ENCODE measurements at regions not wholly inside any gene's neighbourhood (a gene's known extent, or its start where the extent isn't known, plus 50 kb on each side); places are given as distances from the start of the nearest gene placed in this dataset.

DNA sequence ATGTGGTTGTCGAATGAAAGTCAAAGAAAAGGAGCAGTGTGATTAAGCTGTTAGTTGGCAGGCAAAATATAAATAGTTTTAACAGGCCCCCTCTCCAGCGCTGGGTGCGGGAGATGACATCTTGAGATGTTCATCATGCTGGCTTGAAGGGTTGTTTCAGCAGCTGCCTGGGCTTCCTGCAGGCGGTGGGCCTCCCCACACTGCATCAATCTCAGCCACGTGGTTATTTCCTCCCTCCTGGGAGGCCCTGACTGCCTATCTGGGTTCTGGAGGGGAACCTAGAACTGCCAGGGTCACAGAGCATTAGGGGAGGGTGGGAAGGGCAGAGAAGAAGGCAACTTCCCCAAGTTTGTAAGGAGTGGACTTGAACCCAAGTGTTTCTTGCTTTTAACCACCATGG is 173.3 kb upstream of the SYT13 start:
- Histone ChIP-seq H2AFZ (no peak overlapping the region), H3K4me2 (no peak overlapping the region), H3K4me1 (ENCODE audit: insufficient read depth) (no peaks in the 10 kb centered on the region), H3K4me3 (no peak overlapping the region), H3K27ac (ENCODE audit: low read depth) (no peak overlapping the region), H3K9me2 (ENCODE audit: insufficient read depth) (peaks cover 4% of the 10 kb centered on the region; the same call in 1 of the 2 replicates), H3K27me3 (ENCODE audit: insufficient read depth) (no peaks in the 10 kb centered on the region), H3K79me2 (replicated peaks; ENCODE audit: insufficient read depth) (no peaks in the 10 kb centered on the region), H3F3A (replicated peaks; ENCODE audit: low read depth) (no peaks in the 10 kb centered on the region), H3K36me3 (ENCODE audit: insufficient read depth) (no peaks in the 10 kb centered on the region), H4K20me1 (replicated peaks; ENCODE audit: insufficient read depth) (no peaks in the 10 kb centered on the region)
- no peak overlapping the region for H3K4me3 Mint-ChIP-seq
- no peak for DNase-seq (ENCODE audit: low spot score)
- peaks cover 4% of the 10 kb centered on the region for H3K27me3 Mint-ChIP-seq (ENCODE audit: insufficient read depth, low read depth, poor library complexity)
- no peaks in the 10 kb centered on the region; the same call in 2 of the 3 replicates for H3K36me3 Mint-ChIP-seq (ENCODE audit: low read depth)
- no peak for ATAC-seq
- H3K27ac Mint-ChIP-seq, result no peak overlapping the region
- peaks cover 9% of the 10 kb centered on the region; the same call in 1 of the 3 replicates for H3K9me3 Mint-ChIP-seq
- H3K4me1 Mint-ChIP-seq, result no peaks in the 10 kb centered on the region
- TF ChIP-seq, protein P1, sequence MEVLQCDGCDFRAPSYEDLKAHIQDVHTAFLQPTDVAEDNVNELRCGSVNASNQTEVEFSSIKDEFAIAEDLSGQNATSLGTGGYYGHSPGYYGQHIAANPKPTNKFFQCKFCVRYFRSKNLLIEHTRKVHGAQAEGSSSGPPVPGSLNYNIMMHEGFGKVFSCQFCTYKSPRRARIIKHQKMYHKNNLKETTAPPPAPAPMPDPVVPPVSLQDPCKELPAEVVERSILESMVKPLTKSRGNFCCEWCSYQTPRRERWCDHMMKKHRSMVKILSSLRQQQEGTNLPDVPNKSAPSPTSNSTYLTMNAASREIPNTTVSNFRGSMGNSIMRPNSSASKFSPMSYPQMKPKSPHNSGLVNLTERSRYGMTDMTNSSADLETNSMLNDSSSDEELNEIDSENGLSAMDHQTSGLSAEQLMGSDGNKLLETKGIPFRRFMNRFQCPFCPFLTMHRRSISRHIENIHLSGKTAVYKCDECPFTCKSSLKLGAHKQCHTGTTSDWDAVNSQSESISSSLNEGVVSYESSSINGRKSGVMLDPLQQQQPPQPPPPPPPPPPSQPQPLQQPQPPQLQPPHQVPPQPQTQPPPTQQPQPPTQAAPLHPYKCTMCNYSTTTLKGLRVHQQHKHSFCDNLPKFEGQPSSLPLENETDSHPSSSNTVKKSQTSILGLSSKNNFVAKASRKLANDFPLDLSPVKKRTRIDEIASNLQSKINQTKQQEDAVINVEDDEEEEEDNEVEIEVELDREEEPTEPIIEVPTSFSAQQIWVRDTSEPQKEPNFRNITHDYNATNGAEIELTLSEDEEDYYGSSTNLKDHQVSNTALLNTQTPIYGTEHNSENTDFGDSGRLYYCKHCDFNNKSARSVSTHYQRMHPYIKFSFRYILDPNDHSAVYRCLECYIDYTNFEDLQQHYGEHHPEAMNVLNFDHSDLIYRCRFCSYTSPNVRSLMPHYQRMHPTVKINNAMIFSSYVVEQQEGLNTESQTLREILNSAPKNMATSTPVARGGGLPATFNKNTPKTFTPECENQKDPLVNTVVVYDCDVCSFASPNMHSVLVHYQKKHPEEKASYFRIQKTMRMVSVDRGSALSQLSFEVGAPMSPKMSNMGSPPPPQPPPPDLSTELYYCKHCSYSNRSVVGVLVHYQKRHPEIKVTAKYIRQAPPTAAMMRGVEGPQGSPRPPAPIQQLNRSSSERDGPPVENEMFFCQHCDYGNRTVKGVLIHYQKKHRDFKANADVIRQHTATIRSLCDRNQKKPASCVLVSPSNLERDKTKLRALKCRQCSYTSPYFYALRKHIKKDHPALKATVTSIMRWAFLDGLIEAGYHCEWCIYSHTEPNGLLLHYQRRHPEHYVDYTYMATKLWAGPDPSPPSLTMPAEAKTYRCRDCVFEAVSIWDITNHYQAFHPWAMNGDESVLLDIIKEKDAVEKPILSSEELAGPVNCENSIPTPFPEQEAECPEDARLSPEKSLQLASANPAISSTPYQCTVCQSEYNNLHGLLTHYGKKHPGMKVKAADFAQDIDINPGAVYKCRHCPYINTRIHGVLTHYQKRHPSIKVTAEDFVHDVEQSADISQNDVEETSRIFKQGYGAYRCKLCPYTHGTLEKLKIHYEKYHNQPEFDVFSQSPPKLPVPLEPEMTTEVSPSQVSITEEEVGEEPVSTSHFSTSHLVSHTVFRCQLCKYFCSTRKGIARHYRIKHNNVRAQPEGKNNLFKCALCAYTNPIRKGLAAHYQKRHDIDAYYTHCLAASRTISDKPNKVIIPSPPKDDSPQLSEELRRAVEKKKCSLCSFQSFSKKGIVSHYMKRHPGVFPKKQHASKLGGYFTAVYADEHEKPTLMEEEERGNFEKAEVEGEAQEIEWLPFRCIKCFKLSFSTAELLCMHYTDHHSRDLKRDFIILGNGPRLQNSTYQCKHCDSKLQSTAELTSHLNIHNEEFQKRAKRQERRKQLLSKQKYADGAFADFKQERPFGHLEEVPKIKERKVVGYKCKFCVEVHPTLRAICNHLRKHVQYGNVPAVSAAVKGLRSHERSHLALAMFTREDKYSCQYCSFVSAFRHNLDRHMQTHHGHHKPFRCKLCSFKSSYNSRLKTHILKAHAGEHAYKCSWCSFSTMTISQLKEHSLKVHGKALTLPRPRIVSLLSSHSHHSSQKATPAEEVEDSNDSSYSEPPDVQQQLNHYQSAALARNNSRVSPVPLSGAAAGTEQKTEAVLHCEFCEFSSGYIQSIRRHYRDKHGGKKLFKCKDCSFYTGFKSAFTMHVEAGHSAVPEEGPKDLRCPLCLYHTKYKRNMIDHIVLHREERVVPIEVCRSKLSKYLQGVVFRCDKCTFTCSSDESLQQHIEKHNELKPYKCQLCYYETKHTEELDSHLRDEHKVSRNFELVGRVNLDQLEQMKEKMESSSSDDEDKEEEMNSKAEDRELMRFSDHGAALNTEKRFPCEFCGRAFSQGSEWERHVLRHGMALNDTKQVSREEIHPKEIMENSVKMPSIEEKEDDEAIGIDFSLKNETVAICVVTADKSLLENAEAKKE (CRISPR knock-in tag; IDR thresholded peaks at IDR 0.05), result no peak
- TF ChIP-seq NANOG (IDR thresholded peaks at IDR 0.05; ENCODE audit: borderline replicate concordance) (no peak), EZH2 (IDR thresholded peaks at IDR 0.05; ENCODE audit: low read depth, unreplicated experiment) (no peak), JUNB (IDR thresholded peaks at IDR 0.05; ENCODE audit: unreplicated experiment) (no peak), CREB1 (CRISPR knock-in tag; IDR thresholded peaks at IDR 0.05; ENCODE audit: low read depth) (no peak), ZNF331 (CRISPR knock-in tag; IDR thresholded peaks at IDR 0.05; ENCODE audit: low read depth) (no peak), ZNF114 (CRISPR knock-in tag; IDR thresholded peaks at IDR 0.05) (no peak), EZH2phosphoT487 (IDR thresholded peaks at IDR 0.05; ENCODE audit: unreplicated experiment) (no peak), ETS1 (IDR thresholded peaks at IDR 0.05) (no peak), POLR2AphosphoS5 (IDR thresholded peaks at IDR 0.05; ENCODE audit: low read depth) (no peak), STAT1 (IDR thresholded peaks at IDR 0.05; ENCODE audit: unreplicated experiment) (no peak)
- TF ChIP-seq, protein P2, sequence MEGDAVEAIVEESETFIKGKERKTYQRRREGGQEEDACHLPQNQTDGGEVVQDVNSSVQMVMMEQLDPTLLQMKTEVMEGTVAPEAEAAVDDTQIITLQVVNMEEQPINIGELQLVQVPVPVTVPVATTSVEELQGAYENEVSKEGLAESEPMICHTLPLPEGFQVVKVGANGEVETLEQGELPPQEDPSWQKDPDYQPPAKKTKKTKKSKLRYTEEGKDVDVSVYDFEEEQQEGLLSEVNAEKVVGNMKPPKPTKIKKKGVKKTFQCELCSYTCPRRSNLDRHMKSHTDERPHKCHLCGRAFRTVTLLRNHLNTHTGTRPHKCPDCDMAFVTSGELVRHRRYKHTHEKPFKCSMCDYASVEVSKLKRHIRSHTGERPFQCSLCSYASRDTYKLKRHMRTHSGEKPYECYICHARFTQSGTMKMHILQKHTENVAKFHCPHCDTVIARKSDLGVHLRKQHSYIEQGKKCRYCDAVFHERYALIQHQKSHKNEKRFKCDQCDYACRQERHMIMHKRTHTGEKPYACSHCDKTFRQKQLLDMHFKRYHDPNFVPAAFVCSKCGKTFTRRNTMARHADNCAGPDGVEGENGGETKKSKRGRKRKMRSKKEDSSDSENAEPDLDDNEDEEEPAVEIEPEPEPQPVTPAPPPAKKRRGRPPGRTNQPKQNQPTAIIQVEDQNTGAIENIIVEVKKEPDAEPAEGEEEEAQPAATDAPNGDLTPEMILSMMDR (conservative IDR thresholded peaks at IDR 0.05; ENCODE audit: low read depth in 2 of 2), result no peak
- TF ChIP-seq, protein P3, sequence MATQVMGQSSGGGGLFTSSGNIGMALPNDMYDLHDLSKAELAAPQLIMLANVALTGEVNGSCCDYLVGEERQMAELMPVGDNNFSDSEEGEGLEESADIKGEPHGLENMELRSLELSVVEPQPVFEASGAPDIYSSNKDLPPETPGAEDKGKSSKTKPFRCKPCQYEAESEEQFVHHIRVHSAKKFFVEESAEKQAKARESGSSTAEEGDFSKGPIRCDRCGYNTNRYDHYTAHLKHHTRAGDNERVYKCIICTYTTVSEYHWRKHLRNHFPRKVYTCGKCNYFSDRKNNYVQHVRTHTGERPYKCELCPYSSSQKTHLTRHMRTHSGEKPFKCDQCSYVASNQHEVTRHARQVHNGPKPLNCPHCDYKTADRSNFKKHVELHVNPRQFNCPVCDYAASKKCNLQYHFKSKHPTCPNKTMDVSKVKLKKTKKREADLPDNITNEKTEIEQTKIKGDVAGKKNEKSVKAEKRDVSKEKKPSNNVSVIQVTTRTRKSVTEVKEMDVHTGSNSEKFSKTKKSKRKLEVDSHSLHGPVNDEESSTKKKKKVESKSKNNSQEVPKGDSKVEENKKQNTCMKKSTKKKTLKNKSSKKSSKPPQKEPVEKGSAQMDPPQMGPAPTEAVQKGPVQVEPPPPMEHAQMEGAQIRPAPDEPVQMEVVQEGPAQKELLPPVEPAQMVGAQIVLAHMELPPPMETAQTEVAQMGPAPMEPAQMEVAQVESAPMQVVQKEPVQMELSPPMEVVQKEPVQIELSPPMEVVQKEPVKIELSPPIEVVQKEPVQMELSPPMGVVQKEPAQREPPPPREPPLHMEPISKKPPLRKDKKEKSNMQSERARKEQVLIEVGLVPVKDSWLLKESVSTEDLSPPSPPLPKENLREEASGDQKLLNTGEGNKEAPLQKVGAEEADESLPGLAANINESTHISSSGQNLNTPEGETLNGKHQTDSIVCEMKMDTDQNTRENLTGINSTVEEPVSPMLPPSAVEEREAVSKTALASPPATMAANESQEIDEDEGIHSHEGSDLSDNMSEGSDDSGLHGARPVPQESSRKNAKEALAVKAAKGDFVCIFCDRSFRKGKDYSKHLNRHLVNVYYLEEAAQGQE (IDR thresholded peaks at IDR 0.05; ENCODE audit: unreplicated experiment), result no peak

All from GM23338 (cell line).